ENCODE measurements at regions not wholly inside any gene's neighbourhood (a gene's known extent, or its start where the extent isn't known, plus 50 kb on each side); places are given as distances from the start of the nearest gene placed in this dataset.

DNA sequence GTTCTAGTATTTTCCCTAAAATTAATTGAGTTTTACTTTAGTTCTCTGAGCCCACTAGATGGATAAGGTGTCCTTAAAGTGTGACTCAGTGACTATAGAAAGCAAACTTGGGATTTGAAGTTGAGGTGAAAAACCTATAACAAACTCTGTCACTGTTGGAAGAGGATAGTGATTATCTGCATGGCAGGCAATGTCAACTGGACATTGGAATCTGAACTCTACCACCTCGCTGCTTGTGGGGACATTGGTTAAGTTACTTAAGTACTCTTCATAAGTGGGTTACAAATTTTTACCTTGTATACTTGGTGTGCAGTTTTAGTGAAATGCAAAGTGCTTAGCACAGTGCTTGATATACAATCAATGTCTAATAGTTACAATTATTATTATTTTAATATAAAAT, 87.9 kb upstream of the B3GAT2 start:
- Mint-ChIP-seq H3K4me1 (no peaks in the 10 kb centered on the region), H3K9me3 (no peaks in the 10 kb centered on the region), H3K27ac (no peak overlapping the region), H3K36me3 (no peaks in the 10 kb centered on the region), H3K4me3 (no peak overlapping the region), H3K27me3 (peaks cover 7 to 11% of the 10 kb centered on the region in 2 donors)
- Histone ChIP-seq H3K36me3 (ENCODE audit: insufficient read depth, low read length) (no peaks in the 10 kb centered on the region), H3K27me3 (ENCODE audit: insufficient read depth, low read length, poor library complexity, severe bottlenecking) (no peaks in the 10 kb centered on the region), H3K4me3 (ENCODE audit: low read length) (no peak overlapping the region), H3K27ac (ENCODE audit: low read depth, low read length) (no peak overlapping the region), H3K9me3 (ENCODE audit: low read length) (no peaks in the 10 kb centered on the region), H3K4me1 (ENCODE audit: insufficient read depth, low read length) (no peaks in the 10 kb centered on the region)
- CTCF ChIA-PET, result interaction anchor here (1.5 kb wide), 1 partner anchor 12 kb away, joined by 3 read pairs; no protein-coding TSS in a partner anchor
- POLR2A ChIA-PET, result no interaction called here
- DNase-seq, result no peak

DNA sequence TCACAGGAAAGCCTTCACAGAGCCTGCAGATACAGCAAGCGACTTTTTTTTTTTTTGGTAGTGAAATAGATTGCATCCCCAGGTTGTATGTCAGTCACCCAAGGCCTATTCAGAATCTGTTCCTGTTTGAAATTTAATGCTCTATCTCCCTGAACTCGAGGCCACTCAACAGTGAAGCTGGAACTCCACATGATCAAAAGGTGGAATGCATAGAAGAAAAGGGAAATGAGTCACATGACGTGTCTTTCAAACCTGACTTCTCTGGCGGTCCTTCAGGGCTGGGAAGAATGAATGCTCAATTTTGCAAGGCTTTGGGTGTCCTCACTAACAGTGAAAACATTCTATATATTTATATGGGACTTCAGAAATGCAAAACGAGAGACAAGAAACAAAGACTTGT, 88.4 kb upstream of the B3GAT2 start:
- H3K27ac Mint-ChIP-seq, result no peak overlapping the region
- CTCF ChIA-PET, result no interaction called here
- H3K4me3 Mint-ChIP-seq, result no peak overlapping the region
- Histone ChIP-seq H3K27me3 (ENCODE audit: insufficient read depth, low read length, poor library complexity, severe bottlenecking) (no peaks in the 10 kb centered on the region), H3K36me3 (ENCODE audit: insufficient read depth, low read length) (no peaks in the 10 kb centered on the region), H3K27ac (ENCODE audit: low read depth, low read length) (no peak overlapping the region), H3K4me1 (ENCODE audit: insufficient read depth, low read length) (no peaks in the 10 kb centered on the region), H3K4me3 (ENCODE audit: low read length) (no peak overlapping the region), H3K9me3 (ENCODE audit: low read length) (no peaks in the 10 kb centered on the region)
- H3K27me3 Mint-ChIP-seq, result peaks cover 7 to 11% of the 10 kb centered on the region in 2 donors
- no peaks in the 10 kb centered on the region for H3K4me1 Mint-ChIP-seq
- no peaks in the 10 kb centered on the region for H3K9me3 Mint-ChIP-seq
- no peaks in the 10 kb centered on the region for H3K36me3 Mint-ChIP-seq
- DNase-seq, result no peak
- POLR2A ChIA-PET, result no interaction called here

DNA sequence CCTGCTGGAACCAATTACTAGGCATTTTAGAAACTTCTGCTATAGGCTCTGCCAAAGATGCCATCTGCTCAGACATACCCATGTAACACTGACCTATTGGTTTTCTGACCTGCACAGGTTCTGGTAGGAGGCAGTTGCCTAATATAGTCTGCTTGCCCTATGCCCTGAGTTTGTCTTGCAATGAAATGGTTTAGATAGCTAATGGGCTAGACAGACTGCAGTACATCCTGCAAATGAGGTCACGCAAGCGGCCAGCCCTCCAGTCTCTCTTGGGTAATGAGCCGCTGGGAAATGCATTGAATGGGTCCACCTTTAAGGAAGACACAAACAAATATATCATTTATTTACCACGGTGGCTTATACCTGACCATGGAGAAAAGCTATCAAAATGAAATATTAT, 90.6 kb upstream of the B3GAT2 start:
- Mint-ChIP-seq H3K4me1 (no peaks in the 10 kb centered on the region), H3K9me3 (no peaks in the 10 kb centered on the region), H3K27me3 (peaks cover 4 to 6% of the 10 kb centered on the region in 2 donors), H3K36me3 (no peaks in the 10 kb centered on the region), H3K27ac (no peak overlapping the region), H3K4me3 (no peak overlapping the region)
- H3K27ac ChIP-seq (ENCODE audit: low read depth, low read length), result no peak overlapping the region
- POLR2A ChIA-PET, result no interaction called here
- no peaks in the 10 kb centered on the region for H3K4me1 ChIP-seq (ENCODE audit: insufficient read depth, low read length)
- no peaks in the 10 kb centered on the region for H3K27me3 ChIP-seq (ENCODE audit: insufficient read depth, low read length, poor library complexity, severe bottlenecking)
- DNase-seq, result no peak
- CTCF ChIA-PET, result no interaction called here
- H3K36me3 ChIP-seq (ENCODE audit: insufficient read depth, low read length), result no peaks in the 10 kb centered on the region
- no peak overlapping the region for H3K4me3 ChIP-seq (ENCODE audit: low read length)
- no peaks in the 10 kb centered on the region for H3K9me3 ChIP-seq (ENCODE audit: low read length)

DNA sequence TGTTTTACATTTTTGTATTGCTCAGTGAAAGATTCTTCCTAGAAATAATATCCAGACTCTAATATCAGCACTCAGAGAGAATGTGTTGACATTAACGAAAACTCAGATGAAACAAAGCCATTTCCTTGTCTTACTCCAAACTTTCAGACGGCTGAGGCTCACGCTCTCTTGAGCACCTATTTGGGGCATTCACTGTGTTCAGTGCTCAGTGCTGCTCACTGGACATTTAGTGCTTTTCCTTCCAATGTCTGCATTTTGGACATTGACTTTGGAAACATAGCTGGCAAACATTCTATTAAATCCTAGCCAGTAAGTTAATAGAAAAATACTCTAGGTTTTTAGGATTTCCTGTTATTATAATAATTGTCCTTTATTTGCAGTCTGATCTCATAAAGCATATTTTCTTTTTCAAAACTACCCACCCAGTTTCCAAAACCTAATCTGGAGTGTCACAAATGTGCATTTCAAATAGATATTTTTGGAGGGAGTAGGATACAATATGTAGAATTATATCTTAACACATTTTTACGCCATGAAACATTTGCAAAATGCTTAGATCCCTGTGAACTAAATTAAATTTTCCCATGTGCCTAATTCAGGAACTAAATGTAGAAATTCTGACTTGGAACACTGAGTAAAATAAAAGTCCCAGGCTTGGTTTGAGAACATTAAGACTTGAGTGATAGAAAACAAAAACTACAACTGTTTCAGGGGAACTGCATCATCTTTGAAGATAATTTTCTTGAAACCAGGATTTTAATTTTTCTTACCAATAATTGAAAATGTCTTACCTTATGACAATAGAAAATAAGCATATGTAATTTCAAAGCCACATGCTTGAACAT, 91.7 kb upstream of the B3GAT2 start:
- H3K9me3 Mint-ChIP-seq, result no peaks in the 10 kb centered on the region
- H3K4me3 Mint-ChIP-seq, result no peak overlapping the region
- Histone ChIP-seq H3K9me3 (ENCODE audit: low read length) (no peaks in the 10 kb centered on the region), H3K27me3 (ENCODE audit: insufficient read depth, low read length, poor library complexity, severe bottlenecking) (no peaks in the 10 kb centered on the region), H3K4me3 (ENCODE audit: low read length) (no peak overlapping the region), H3K36me3 (ENCODE audit: insufficient read depth, low read length) (no peaks in the 10 kb centered on the region), H3K27ac (ENCODE audit: low read depth, low read length) (no peak overlapping the region), H3K4me1 (ENCODE audit: insufficient read depth, low read length) (no peaks in the 10 kb centered on the region)
- H3K36me3 Mint-ChIP-seq, result no peaks in the 10 kb centered on the region
- ChIA-PET POLR2A (no interaction called here), CTCF (no interaction called here)
- no peak for DNase-seq
- peaks cover 4 to 6% of the 10 kb centered on the region in 2 donors for H3K27me3 Mint-ChIP-seq
- no peaks in the 10 kb centered on the region for H3K4me1 Mint-ChIP-seq
- H3K27ac Mint-ChIP-seq, result no peak overlapping the region

DNA sequence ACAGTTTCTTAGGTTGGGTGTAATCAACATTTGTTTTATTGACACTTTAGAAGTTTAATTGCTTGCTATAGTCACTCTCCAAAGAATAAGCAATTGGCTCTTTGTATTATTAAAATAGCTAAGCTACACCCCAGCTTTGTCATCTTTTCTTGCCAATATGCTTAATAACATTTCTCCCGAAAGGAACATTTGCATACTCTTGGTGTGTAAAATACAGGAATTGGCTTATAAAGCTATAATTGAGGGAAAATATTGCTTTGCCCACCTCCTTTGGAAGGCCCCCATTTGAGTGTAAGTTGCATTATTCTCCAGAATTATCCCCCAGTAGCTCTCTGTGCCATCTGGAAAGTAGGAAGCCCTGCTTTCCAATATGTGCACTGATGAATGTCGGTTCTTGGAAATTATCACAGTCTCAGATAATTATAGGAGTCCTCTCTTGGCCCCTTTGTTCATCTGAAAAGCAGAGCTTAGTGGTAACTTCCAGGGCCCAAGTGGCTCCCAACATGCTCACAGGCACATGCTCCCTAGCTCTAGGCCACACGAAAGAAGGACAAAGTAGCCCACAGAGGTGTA, 92.4 kb upstream of the B3GAT2 start:
- no peaks in the 10 kb centered on the region for H3K4me1 ChIP-seq (ENCODE audit: insufficient read depth, low read length)
- H3K27ac Mint-ChIP-seq, result no peak overlapping the region
- H3K36me3 ChIP-seq (ENCODE audit: insufficient read depth, low read length), result no peaks in the 10 kb centered on the region
- DNase-seq, result no peak
- H3K27ac ChIP-seq (ENCODE audit: low read depth, low read length), result no peak overlapping the region
- CTCF ChIA-PET, result no interaction called here
- no peaks in the 10 kb centered on the region for H3K27me3 ChIP-seq (ENCODE audit: insufficient read depth, low read length, poor library complexity, severe bottlenecking)
- H3K9me3 ChIP-seq (ENCODE audit: low read length), result no peaks in the 10 kb centered on the region
- H3K4me3 ChIP-seq (ENCODE audit: low read length), result no peak overlapping the region
- H3K27me3 Mint-ChIP-seq, result peaks cover 4 to 6% of the 10 kb centered on the region in 2 donors
- H3K36me3 Mint-ChIP-seq, result no peaks in the 10 kb centered on the region
- POLR2A ChIA-PET, result no interaction called here
- no peak overlapping the region for H3K4me3 Mint-ChIP-seq
- H3K9me3 Mint-ChIP-seq, result no peaks in the 10 kb centered on the region
- H3K4me1 Mint-ChIP-seq, result no peaks in the 10 kb centered on the region

DNA sequence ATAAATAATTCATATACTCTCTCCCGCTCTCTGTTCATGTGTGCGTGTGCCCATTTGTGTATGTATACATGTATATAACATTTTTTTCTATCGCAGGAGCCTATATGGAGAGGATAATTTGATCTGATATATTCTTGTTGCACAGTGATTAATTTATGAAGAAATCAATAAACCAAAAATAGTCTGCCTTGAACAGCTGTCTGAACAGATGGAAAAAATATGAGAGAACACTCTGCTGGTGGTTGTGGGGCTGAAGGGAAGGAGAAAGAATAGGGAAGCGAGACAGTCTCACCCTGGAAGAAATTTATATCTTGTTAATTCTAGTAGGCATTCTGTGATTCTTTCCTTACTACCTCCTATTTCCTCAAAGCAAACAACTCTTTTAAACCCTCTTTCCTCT, 96.6 kb upstream of the B3GAT2 start:
- no peak overlapping the region for H3K4me3 Mint-ChIP-seq
- Histone ChIP-seq H3K4me1 (ENCODE audit: insufficient read depth, low read length) (no peaks in the 10 kb centered on the region), H3K27me3 (ENCODE audit: insufficient read depth, low read length, poor library complexity, severe bottlenecking) (no peaks in the 10 kb centered on the region), H3K4me3 (ENCODE audit: low read length) (no peak overlapping the region), H3K27ac (ENCODE audit: low read depth, low read length) (no peak overlapping the region), H3K36me3 (ENCODE audit: insufficient read depth, low read length) (no peaks in the 10 kb centered on the region), H3K9me3 (ENCODE audit: low read length) (no peaks in the 10 kb centered on the region)
- no peak overlapping the region for H3K27ac Mint-ChIP-seq
- H3K36me3 Mint-ChIP-seq, result no peaks in the 10 kb centered on the region
- H3K4me1 Mint-ChIP-seq, result no peaks in the 10 kb centered on the region
- DNase-seq, result no peak
- ChIA-PET POLR2A (no interaction called here), CTCF (no interaction called here)
- H3K9me3 Mint-ChIP-seq, result no peaks in the 10 kb centered on the region
- no peaks in the 10 kb centered on the region for H3K27me3 Mint-ChIP-seq

DNA sequence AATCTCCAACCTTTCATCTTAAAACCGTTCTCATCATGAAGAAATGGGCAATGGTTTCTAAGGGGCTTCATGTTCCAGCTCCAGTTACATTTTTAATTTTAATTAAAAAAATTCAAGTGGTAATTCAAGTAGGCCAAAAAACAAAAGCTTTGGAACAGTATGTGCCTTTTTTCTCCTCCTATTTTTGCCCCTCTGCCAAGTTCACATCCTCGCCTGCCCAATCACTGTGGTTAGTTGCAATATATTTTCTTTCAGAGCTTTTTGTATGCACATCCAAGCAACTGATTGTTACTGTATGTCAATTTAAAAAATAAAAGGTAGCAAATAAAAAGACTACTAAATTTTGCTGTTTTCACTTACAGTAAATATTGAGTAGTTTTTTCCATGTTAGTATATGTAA, 99.8 kb upstream of the B3GAT2 start:
- Mint-ChIP-seq H3K4me3 (no peak overlapping the region), H3K9me3 (no peaks in the 10 kb centered on the region), H3K27ac (no peak overlapping the region), H3K36me3 (no peaks in the 10 kb centered on the region), H3K27me3 (no peaks in the 10 kb centered on the region), H3K4me1 (no peaks in the 10 kb centered on the region)
- no peaks in the 10 kb centered on the region for H3K36me3 ChIP-seq (ENCODE audit: insufficient read depth, low read length)
- no peaks in the 10 kb centered on the region for H3K27me3 ChIP-seq (ENCODE audit: insufficient read depth, low read length, poor library complexity, severe bottlenecking)
- CTCF ChIA-PET, result interaction anchor here (1.1 kb wide), 1 partner anchor 13 kb away, joined by 3 read pairs; no protein-coding TSS in a partner anchor
- H3K27ac ChIP-seq (ENCODE audit: low read depth, low read length), result no peak overlapping the region
- POLR2A ChIA-PET, result no interaction called here
- no peak overlapping the region for H3K4me3 ChIP-seq (ENCODE audit: low read length)
- H3K9me3 ChIP-seq (ENCODE audit: low read length), result no peaks in the 10 kb centered on the region
- no peaks in the 10 kb centered on the region for H3K4me1 ChIP-seq (ENCODE audit: insufficient read depth, low read length)
- no peak for DNase-seq

DNA sequence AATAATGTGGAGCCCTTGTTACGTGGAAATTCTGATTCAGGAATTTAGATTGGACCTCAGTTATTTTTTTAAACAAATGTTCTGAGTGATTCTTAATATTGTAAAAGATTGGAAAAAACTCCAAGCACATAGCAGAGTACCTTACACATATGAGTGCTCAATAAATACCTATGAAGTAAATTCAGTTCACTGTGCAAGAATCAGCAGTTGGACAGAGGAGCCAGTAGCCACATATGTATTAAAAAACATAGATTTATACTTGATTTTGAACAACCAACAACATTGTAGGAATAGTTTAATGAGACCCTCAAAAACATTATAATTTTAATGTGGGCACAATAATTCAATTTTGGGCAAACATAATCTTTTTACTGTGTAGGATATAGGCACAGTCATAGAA, 109.3 kb upstream of the B3GAT2 start:
- ChIA-PET POLR2A (no interaction called here), CTCF (no interaction called here)
- H3K9me3 ChIP-seq (ENCODE audit: low read length), result no peaks in the 10 kb centered on the region
- no peaks in the 10 kb centered on the region for H3K4me1 ChIP-seq (ENCODE audit: insufficient read depth, low read length)
- H3K4me3 Mint-ChIP-seq, result no peak overlapping the region
- H3K36me3 Mint-ChIP-seq, result no peaks in the 10 kb centered on the region
- no peaks in the 10 kb centered on the region for H3K36me3 ChIP-seq (ENCODE audit: insufficient read depth, low read length)
- H3K4me3 ChIP-seq (ENCODE audit: low read length), result no peak overlapping the region
- peaks cover 0 to 2% (median 0%) of the 10 kb centered on the region in 5 donors for H3K9me3 Mint-ChIP-seq
- no peak for DNase-seq
- no peaks in the 10 kb centered on the region for H3K4me1 Mint-ChIP-seq
- H3K27me3 Mint-ChIP-seq, result peaks cover 2 to 10% of the 10 kb centered on the region in 2 donors
- H3K27me3 ChIP-seq (ENCODE audit: insufficient read depth, low read length, poor library complexity, severe bottlenecking), result no peaks in the 10 kb centered on the region
- H3K27ac Mint-ChIP-seq, result no peak overlapping the region
- no peak overlapping the region for H3K27ac ChIP-seq (ENCODE audit: low read depth, low read length)
